Omental fat pad (tissue), 3 donors: ENCODE measurements at regions not wholly inside any gene's neighbourhood (a gene's known extent, or its start where the extent isn't known, plus 50 kb on each side); places are given as distances from the start of the nearest gene placed in this dataset.
A peak's percentile ranks its signal among the peaks of the same experiment; 100 is the strongest.

Experiments used
- ATAC-seq: fragments of 150-250 bp; one replicate; pipeline ENCODE4 v1.9.1; 2016; ENCODE audit warnings: mild to moderate bottlenecking, moderate library complexity; ENCODE audit not compliant: low FRiP score
- DNase-seq: peaks from one replicate; pipeline ENCODE4 v3.0.0-alpha.2; 2019; ENCODE audit warnings: low spot score
- CTCF ChIP-seq, 3 donors: fragments of 450-650 bp; IDR thresholded peaks; one replicate each; pipeline ENCODE4 v1.5.1; 2016 to 2017; ENCODE audit warnings: antibody characterized with exemption in 3 of 3, mild to moderate bottlenecking in 3 of 3, moderate library complexity in 2 of 3

GRCh38 chr1:201750120-201750519 lies 78.8 kb upstream of the IPO9 start:
- TF ChIP-seq CTCF (IDR thresholded peaks at IDR 0.05) = no peak
- DNase-seq (no peak), ATAC-seq (no peak)

GRCh38 chr1:201750934-201751333 lies 78.0 kb upstream of the IPO9 start:
- ATAC-seq (no peak), DNase-seq (no peak)
- no peak for TF ChIP-seq CTCF (IDR thresholded peaks at IDR 0.05)

- ATAC-seq (no peak), DNase-seq (no peak)
- TF ChIP-seq CTCF (IDR thresholded peaks at IDR 0.05) = no peak
These were observed 77.1 kb upstream of the IPO9 start for GRCh38 chr1:201751872-201752271.

GRCh38 chr1:201752333-201752732 lies 76.6 kb upstream of the IPO9 start:
- no peak for TF ChIP-seq CTCF (IDR thresholded peaks at IDR 0.05)
- ATAC-seq (no peak), DNase-seq (no peak)

GRCh38 chr1:201753492-201753891 lies 75.5 kb upstream of the IPO9 start:
- DNase-seq (no peak), ATAC-seq (no peak)
- no peak for TF ChIP-seq CTCF (IDR thresholded peaks at IDR 0.05)

- no peak for TF ChIP-seq CTCF (IDR thresholded peaks at IDR 0.05)
- ATAC-seq (peak; percentile 89), DNase-seq (no peak)
These were observed 74.6 kb upstream of the IPO9 start for GRCh38 chr1:201754353-201754752.

- DNase-seq (no peak), ATAC-seq (no peak)
- TF ChIP-seq CTCF (IDR thresholded peaks at IDR 0.05) = no peak
These were observed 73.8 kb upstream of the IPO9 start for GRCh38 chr1:201755200-201755599.
